Cardiac fibroblast (primary cell): ENCODE measurements at regions not wholly inside any gene's neighbourhood (a gene's known extent, or its start where the extent isn't known, plus 50 kb on each side); places are given as distances from the start of the nearest gene placed in this dataset.

Experiments
- DNase-seq, 2 donors: peaks; one replicate each; pipeline versions ENCODE4 v3.0.0 to v3.0.0-alpha.2; 2010; ENCODE audit warnings: low read depth in 2 of 2
- H3K4me3 ChIP-seq, 2 donors: replicated peaks in 1 of 2; 1 replicate in 1 of 2; 2 replicates in 1 of 2; pipeline ENCODE4 v1.5.1; 2011; ENCODE audit warnings: low read depth in 2 of 2, low read length in 2 of 2, mild to moderate bottlenecking in 2 of 2, moderate library complexity in 1 of 2
- CTCF ChIP-seq: IDR thresholded peaks from one replicate; pipeline ENCODE4 v1.5.1; 2011; ENCODE audit warnings: low read depth, mild to moderate bottlenecking, low read length, inconsistent platforms

- DNase-seq: no peak
- no peak for TF ChIP-seq CTCF
- no peak overlapping the region for H3K4me3 ChIP-seq
These were observed 775.4 kb downstream of the ADCYAP1 start for GRCh38 chr18:1680108-1680507.

- TF ChIP-seq CTCF: no peak
- DNase-seq: no peak
- no peak overlapping the region for H3K4me3 ChIP-seq
These were observed 787.2 kb downstream of the ADCYAP1 start for GRCh38 chr18:1691863-1692262.

GRCh38 chr18:1708006-1708405 is 803.3 kb downstream of the ADCYAP1 start:
- H3K4me3 ChIP-seq: no peak overlapping the region
- DNase-seq: no peak
- TF ChIP-seq CTCF: no peak

GRCh38 chr18:1710114-1710513 is 805.4 kb downstream of the ADCYAP1 start:
- no peak overlapping the region for H3K4me3 ChIP-seq
- no peak for TF ChIP-seq CTCF
- no peak for DNase-seq

- DNase-seq: no peak
- no peak overlapping the region for H3K4me3 ChIP-seq
- no peak for TF ChIP-seq CTCF
These were observed 827.5 kb downstream of the ADCYAP1 start for GRCh38 chr18:1732143-1732542.

GRCh38 chr18:1746131-1746530 is 825.2 kb downstream of the METTL4 start:
- DNase-seq: no peak
- TF ChIP-seq CTCF: no peak
- H3K4me3 ChIP-seq: no peak overlapping the region

- no peak overlapping the region for H3K4me3 ChIP-seq
- TF ChIP-seq CTCF: no peak
- DNase-seq: no peak
These were observed 820.1 kb downstream of the METTL4 start for GRCh38 chr18:1751249-1751648.
